GM12872 (cell line): ENCODE measurements at regions not wholly inside any gene's neighbourhood (a gene's known extent, or its start where the extent isn't known, plus 50 kb on each side); places are given as distances from the start of the nearest gene placed in this dataset.

Source experiments
- CTCF ChIP-seq: IDR thresholded peaks from 3 replicates; pipeline ENCODE4 v1.5.1; 2011; ENCODE audit warnings: low read depth, mild to moderate bottlenecking, low read length, moderate library complexity; ENCODE audit not compliant: insufficient read depth

- no peak for TF ChIP-seq CTCF
These were observed 451.2 kb downstream of the RPS29 start for GRCh38 chr14:49134940-49135339.

- no peak for TF ChIP-seq CTCF
These were observed 464.9 kb downstream of the RPS29 start for GRCh38 chr14:49121246-49121645.

GRCh38 chr14:49114161-49114893 lies 471.9 kb downstream of the RPS29 start:
- no peak for TF ChIP-seq CTCF

DNA sequence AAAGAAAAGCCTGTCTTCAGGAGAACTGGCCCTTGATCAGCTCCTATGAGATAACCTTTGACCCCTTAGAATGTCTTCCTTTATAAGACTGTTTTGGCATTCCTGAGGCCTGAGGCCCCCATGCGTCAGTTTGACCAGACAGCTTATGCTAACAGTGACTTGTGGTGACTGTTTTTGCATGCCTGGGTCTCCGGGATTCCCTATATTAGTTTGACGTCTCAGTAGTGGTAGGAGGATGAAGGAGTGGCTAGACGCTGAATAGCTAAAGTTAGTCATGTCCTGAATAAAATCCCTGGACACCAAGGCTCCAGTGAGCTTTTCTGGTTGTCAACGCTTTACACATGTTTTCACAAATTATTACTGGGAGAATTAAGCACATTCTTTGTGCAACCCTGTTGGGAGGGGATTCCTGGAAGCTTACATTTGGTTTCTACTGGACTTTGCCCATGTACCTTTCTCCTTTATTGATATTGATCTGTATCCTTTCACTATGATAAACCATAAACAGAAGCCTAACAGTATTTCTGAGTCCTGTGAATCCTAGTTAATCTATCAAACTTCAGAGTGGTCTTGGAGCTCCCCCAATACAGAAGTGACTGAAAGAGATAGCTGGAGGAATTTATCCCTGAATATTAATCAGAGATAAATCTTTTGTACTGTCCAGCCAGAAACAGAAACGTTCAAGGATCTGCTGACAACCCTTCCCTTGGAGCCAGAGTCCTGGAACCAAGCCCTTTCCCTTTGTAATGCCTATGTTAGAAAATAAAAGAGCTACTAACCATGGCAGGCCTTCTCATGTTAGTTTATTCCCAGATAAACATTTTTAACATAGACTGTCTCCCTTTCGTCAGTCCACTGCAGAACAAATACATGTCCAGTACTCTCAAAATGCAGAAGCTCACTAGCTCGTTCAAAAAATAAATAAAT lies 479.2 kb downstream of the RPS29 start:
- no peak for TF ChIP-seq CTCF

DNA sequence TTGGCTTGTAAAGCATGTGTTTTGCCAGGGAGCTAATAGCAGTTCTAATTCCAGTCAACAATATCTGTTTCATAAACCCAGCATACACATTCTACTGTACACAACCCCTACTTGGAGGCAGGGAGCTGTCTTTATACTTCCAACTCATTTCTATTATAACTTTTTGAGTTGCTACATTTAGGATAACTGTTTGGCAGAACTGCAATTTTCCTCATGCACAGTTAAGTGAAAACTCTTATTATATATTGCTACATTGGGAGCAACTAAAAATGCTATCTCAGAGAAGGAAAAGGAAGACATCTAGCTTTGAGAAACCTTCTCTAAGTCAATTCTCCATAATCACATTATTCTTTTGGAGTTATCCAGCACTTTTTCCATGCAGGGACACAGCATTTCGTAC lies 480.2 kb downstream of the RPS29 start:
- no peak for TF ChIP-seq CTCF

- no peak for TF ChIP-seq CTCF
These were observed 480.7 kb downstream of the RPS29 start for GRCh38 chr14:49105512-49105911.

- no peak for TF ChIP-seq CTCF
These were observed 493.8 kb downstream of the RPS29 start for GRCh38 chr14:49092345-49092744.
